ENCODE measurements at regions not wholly inside any gene's neighbourhood (a gene's known extent, or its start where the extent isn't known, plus 50 kb on each side); places are given as distances from the start of the nearest gene placed in this dataset.

DNA sequence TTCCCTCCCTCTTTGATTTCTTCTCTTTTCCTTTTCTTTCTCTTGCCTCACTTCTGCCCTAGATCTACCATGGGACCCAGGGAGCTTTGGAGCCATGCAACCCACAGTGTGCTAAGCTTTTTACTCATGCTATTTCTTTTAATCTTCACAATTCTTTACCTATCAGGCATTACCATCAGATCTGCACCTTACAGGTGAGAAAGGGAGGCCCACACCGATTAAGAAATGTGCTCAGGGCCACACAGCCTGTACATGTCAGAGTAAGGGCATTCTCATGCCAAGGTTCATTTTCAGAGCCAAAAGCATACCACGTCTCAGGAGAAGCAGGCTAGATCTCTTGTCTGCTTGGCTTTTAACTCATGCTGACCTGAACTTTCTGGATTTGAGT, 161.9 kb downstream of the RPIA start:
- TF ChIP-seq, protein P1, sequence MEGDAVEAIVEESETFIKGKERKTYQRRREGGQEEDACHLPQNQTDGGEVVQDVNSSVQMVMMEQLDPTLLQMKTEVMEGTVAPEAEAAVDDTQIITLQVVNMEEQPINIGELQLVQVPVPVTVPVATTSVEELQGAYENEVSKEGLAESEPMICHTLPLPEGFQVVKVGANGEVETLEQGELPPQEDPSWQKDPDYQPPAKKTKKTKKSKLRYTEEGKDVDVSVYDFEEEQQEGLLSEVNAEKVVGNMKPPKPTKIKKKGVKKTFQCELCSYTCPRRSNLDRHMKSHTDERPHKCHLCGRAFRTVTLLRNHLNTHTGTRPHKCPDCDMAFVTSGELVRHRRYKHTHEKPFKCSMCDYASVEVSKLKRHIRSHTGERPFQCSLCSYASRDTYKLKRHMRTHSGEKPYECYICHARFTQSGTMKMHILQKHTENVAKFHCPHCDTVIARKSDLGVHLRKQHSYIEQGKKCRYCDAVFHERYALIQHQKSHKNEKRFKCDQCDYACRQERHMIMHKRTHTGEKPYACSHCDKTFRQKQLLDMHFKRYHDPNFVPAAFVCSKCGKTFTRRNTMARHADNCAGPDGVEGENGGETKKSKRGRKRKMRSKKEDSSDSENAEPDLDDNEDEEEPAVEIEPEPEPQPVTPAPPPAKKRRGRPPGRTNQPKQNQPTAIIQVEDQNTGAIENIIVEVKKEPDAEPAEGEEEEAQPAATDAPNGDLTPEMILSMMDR (conservative IDR thresholded peaks at IDR 0.05; ENCODE audit: low read depth, low read length), result no peak
- TF ChIP-seq EZH2 (IDR thresholded peaks at IDR 0.05; ENCODE audit: borderline replicate concordance, low read depth, low read length, poor library complexity, severe bottlenecking), result no peak

Measured in A673 (cell line).